HG03025 (cell line): ENCODE measurements at regions not wholly inside any gene's neighbourhood (a gene's known extent, or its start where the extent isn't known, plus 50 kb on each side); places are given as distances from the start of the nearest gene placed in this dataset.

ENCODE experiments used
- ATAC-seq: cut with Tn5 transposase; IDR thresholded peaks from one replicate; pipeline ENCODE4 v1.9.1; 2021; ENCODE audit warnings: mild to moderate bottlenecking, moderate library complexity; ENCODE audit not compliant: unreplicated experiment, low FRiP score

DNA sequence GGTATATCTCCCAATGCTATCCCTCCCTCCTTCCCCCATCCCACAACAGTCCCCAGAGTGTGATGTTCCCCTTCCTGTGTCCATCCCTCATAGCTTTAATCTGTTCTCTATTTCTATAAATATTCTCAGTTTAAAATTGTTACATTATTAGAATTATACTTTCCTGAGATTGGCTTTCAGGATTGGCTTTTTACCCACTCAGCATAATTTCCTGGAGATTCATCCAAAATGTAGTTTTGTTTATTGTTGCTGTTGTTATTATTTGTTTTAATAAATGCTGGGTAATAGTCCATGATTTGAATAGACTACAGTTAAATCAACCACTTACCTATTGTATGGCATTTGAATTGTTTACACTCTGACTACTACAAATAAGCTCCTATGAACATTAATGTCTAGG lies 936.4 kb downstream of the FAT4 start:
- no peak for ATAC-seq

DNA sequence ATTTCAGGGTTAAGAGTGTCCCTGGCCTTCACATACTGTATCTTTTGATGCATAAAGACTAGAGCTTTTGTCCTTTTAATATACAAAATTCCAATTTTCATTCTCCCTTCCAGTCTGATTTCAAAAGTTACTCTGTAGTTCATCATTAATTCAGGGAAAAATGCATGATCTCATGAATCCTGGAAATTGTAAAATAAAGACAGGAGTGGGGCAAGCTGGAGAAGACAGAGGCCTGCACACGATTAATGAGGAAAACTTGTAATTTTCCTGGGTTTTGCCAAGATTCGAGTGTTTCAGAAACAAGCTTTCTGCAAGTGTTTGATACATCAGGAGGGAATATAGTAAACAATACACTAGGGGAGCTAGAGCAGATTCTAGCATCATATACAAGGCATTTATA lies 947.9 kb downstream of the FAT4 start:
- no peak for ATAC-seq

DNA sequence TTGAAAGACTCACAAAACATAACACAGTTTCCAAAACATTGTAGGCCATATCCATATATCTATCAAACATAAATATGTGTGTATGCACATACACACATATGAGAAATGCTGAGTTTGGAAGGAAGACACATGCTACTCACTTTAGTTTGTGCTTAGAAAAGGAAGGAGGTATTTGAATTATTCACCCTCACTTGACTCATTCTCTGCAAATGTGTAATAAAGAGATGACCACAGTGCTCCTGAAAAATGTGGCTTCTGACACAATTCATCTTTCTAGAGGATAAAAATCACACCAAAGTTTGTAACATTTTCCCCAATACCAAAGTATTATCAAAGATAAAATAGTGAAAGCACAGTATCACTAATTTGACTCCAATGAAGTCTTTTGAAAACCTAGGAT lies 950.1 kb downstream of the FAT4 start:
- ATAC-seq: no peak

DNA sequence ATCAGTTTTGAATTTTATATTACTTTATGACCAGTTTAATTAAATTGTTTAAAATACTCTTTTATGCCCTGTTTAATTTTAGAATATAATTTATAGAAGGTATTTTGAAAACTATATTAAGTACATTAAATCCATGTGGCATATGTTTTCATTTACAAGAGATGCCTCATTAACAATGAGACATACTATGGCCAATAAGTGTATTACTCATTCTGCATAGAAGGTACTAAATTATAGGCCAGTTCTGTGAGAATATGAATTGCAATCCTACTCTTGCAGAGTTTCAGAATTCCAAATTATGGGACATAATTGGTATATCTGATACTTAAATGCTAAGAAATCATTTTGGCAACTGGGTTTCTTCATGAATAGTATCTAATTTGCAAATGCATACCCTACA lies 951.1 kb downstream of the FAT4 start:
- no peak for ATAC-seq

DNA sequence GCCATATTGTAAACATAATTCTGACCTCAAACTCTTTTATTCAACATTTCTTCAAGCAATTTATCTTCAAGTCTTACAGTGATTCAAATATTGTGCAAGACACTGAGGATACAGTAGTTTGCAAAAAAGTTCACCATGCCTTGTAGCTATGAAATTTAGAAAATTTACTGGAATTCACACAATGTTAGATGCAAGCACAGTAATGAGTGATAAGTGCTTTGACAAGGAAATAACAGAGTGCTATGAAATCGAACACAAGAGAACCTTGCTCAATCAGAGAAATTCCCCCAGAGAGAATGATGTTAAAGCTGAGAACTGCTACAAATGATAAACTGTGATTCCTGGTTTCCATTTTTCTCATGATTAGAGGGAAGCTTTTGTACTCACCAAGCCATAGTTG lies 952.9 kb downstream of the FAT4 start:
- ATAC-seq: no peak

DNA sequence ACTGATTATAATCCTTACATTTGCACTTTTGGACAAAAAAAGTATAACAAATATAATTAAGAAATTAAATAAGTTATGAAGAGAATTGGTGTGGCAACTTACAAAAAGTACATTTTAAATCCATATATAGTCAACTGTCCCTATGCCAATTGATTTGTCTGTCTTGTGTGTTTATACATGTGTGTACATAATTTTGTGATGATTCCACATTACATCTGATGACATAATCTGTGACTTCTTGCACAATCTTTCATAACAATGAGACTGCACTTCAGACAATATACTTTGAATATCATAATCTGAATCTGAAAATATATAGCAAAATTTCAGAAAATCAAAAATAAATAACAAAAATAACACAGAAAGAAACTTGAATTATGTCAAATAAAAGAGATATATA lies 953.4 kb downstream of the FAT4 start:
- ATAC-seq: no peak

DNA sequence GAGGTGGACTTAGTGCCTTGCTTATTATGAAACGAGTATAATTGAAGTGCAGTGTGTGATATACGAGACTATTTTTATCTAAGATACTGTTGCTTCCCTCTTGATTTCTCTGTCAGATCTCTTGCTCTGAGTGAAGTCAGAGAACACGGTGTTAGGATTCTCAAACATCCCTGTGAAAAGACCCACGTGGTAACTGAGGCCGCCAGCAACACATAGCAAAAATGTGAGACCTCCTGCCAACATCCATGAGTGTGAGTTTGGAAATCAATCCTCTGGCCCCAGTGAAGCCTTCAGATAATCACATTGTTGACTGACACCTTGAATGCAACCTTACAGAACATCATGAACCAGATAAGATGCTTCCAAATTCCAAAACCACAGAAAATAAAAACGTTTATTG lies 954.4 kb downstream of the FAT4 start:
- ATAC-seq: no peak

DNA sequence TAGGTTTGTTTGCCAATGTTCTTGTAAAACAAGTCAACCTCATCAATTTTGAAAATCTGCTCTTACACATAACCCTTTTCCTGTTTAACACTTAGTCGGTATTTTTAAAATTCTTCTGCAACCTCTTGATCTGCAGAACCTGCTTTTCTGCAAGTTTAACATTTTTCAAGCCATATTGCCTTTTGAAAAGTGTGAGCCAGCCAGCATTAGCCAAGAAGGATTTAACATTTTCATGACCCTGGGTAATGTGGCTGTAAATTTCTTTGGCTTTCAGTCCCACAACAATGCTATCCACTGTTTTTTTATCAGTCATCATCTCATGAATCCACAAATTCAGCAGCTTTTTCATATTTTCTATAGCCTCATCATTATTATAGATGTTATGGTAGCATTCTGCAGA lies 956.5 kb downstream of the FAT4 start:
- no peak for ATAC-seq

DNA sequence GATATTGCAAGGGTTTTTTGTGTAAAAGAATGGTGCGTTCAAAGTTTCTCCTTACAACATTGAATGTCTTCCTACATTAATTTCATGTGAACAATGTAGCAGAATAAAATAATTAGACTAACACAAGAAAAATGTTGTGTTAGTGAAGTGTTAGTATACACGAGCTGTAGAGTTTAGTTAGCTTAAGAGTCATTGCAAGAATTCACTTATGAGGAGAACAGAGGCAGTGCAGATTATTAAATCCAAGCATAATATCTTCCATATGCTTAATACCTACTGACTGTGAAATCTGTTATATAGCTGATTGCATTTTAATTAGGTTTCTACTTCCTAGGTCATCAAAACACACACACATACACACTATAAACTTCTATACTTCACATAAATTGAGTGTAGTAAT lies 959.0 kb downstream of the FAT4 start:
- no peak for ATAC-seq

DNA sequence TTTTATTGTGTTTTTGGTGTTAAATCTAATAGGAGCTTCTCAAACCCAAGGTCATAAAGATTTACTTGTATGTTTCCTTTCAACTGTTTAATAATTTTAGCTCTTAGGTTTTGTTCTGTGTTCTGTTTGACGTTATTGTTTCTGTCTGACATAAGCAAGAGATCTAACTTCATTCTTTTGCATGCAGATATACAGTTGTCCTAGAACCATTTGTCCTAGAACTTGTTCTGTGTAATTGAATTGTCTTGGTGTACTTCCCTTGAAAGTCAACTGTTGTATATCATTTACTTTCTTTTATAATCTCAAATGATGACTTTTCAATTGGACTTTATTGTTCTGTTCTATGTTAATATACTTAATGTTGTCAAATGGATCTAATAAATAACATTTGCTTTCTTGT lies 977.1 kb downstream of the FAT4 start:
- no peak for ATAC-seq

DNA sequence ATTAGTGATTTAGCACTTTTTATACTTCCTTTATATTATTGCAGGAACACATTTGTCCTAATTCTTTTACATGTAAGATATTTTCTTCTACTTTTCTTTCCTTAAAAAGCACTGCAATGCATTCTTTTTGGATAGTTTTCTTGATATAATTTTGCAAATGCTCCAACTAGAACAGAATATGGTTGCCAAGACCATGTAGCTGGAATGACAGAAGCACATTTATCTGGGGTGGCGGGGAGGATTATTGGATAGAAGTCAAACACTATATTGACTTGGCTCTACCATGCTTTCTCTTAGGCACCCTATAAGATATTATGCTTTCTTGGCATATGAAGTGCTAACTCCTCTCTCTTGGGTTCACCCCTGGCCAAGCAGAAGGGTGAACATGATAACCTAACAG lies 983.5 kb downstream of the FAT4 start:
- no peak for ATAC-seq

DNA sequence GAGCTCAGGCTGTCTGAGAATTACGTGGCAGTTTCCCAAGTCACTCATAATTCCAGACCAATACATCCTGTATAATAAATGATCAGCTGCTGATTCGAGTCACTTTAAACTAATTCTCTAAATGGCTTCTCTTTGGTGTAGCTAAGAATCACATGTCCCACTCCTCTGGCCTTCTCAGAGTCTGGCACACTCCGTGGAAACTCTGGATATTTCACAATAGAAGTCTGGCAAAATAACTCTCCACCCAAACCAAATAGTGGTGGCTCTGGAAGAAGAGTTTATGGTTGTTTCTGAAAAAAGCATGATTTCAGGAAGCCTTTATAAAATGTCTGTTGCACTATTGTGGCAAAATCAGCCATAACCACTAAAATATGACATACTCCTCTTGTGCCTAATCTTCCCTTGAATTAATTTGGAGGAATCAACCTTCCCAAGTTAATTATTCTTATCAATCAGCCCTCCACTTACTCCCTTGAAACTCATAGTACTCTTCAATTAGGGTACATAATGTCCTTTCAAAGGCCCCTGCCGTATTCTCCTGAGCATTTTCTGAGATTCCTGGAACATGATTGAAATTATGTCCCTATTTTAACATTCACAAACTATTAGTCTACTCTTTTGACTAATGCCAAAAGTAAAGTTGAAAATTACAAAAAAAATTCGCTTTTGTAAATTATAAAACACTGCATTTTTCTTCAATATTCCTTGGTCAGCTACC lies 991.6 kb downstream of the FAT4 start:
- ATAC-seq: no peak

DNA sequence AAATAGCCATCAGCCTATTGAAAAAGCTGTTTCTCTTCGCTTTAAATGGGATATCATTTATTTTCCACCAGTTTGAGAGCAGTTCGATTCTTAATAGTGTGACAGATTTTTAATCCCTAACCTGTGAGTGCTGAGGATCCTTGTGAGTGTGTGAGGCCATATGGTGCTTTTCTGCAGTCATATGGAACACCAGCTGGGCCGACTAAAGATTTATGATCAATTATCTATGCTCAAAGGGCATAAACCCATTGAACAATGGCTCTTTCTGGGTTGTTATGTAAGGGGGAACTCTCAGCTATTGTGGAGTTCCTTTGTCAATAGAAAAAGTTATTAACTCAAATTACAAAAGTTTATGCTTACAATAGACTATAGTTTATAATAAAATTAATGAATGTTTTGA lies 1003.6 kb downstream of the FAT4 start:
- no peak for ATAC-seq

DNA sequence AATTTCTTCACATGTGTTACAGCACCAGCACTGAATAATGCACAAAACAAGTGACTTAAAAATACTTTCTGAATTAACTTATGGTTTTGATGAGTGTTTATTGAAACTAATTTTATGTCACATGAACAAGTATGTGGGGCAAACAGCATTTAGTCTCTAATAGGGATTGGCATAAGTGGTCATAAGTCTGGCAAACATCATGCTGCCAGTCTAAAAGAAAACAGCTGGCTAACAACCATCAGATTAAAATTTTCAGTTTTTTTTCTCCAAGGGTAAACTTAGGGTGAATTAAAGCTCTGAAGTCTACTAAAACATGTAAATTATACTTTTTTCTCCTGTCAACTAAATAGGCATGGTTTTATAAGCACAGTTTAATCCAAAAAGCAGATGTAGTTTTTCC lies 1014.2 kb downstream of the FAT4 start:
- no peak for ATAC-seq

DNA sequence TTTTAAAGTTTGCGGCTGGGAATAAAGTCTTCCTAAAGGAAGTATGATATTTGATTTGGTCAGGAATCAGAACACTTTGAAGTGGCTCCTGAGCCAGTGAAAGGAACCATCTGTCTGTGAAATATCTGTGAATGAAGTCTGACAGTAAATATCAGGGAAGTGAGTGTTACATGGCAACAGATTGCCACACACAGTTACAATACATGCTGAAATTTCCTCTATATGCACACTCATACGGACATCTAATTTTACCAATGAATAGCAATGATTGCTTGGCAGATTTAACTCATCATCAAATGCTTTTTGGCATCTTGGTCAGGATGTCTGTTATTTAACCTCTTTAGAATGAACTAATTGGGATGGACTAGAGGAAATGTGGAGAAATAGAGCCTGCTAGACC lies 1023.8 kb downstream of the FAT4 start:
- ATAC-seq: no peak

DNA sequence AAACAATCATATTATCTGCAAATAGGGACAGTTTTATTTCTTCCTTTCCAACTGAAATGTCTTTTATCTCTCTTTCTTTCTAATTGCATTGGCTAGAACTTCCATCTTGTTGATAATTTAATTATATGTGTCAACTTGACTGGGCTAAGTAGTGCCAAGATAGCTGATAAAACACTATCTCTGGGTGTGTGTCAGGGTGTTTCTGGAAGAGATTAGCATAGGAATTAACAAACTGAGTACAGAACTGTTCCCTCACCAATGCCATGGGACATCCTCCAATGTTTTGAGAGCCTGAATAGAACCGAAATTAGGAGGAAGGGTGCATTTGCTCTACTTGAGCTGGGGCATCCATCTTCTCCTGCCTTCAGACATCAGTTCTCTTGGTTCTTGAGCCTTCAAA lies 1027.2 kb downstream of the FAT4 start:
- no peak for ATAC-seq

DNA sequence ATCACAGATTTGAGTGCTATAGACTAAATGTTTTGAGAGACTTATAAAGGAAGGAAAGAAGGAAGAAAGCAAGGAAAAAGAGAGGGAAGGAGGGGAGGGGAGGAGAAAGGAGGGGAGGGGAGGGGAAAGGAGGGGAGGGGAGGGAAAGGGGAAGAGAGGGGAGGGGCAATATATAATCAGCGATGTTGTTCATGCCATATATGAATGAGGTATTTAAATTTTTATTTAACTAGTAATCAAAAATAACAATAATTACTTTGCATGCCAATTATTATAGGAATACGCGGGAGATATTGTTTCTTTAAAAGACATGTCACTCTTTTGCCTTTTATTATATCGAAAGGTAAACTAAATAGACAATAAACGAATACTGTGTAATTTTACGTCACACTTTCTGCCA lies 1029.7 kb downstream of the FAT4 start:
- no peak for ATAC-seq

DNA sequence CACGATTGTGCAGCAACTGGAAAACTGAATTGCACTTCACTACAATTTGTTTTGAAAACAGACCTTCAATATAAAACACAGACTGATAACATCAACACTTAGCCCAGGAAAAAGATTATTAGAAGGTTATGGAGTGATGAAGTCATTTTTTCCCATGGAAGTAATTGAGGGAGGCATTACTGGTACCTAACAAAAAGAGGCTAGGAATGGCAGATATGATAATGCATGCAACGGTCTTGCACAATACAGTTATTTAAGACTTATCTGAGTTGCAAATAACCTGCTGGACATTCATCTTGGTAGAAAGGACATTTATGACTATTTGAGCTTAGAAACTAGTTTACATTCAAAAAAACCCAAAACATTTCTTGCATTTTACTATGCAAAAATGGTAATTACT lies 1031.9 kb downstream of the FAT4 start:
- no peak for ATAC-seq

DNA sequence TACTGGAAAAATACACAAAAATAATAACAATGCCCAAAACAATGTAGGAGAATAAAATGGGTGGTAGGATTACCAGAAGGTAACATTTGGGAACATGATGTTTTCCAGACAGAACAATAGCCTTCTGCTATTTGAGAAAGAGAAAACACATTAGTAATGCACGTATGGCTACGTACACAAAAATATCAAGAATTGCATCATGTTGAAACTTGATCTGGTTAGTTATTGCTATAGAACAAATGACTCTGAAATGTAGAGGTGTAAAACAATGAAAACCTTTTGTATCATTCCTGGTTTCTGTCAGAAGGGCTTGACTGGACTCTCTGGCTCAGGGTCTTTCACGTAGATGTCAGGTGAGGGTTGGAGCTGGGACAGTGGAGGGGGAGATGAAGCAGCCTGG lies 1040.0 kb downstream of the FAT4 start:
- ATAC-seq: no peak

DNA sequence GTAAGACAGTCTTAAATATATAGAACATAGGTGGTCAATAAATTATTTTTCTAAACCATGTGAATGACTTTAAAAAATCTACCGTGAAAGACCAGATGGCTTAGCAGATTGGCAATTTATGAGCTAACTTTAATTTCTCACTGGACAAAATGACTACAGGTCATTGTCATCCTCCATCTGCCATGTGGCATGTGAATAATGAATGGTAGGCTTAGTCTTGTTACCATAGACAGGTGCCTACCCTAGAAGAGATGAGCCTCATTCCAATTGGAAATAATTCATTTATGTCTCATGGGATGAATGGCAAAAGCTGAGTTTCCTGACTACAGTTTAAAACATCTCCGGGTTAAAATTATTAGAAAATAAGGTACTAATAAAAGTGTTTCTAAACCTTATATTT lies 1043.3 kb downstream of the FAT4 start:
- ATAC-seq: no peak

DNA sequence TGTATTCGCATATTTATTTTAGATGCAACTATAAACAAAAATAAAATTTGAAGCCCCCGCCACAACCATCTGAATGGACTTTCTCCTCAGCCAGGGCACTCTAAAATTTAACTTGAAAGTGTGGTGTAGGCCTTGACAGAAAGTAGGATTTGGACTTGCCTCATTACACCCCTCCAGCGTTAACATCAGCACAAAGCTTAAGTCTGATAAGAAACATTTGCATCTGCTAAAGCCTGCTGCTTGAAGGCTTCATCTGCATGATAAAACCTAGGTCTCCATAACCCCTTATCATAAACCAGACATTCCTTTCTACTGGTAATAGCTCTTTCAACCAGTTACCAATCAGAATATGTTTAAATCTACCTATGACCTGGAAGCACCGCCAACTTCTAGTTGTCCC lies 1046.5 kb downstream of the FAT4 start:
- ATAC-seq: no peak

DNA sequence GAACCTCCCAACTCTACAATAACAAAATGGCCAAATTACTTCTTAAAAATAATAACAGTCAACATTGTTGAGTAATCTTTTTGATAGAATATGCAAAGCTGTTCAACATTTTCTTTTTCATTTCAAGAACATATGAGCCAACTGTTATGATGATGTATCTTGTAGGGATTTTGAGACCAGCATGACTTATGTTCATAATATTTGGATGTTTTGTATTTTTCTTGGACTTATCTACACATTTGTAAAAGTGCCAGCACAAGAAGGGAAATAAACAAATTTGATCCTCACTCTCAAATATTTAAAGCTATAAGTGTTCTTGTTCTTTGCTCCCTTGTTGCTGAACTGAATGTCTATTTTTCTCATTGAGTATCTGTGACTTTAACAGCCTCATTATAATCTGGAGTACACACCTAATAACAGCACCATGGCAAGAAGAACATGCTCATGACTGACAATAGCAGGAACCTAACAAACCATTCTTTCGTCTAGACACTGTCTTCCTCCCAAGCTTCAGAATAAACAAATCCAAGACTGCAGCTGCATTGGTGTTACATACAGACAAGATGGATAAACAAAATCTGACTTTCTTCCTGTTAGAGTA lies 1049.7 kb downstream of the FAT4 start:
- no peak for ATAC-seq

DNA sequence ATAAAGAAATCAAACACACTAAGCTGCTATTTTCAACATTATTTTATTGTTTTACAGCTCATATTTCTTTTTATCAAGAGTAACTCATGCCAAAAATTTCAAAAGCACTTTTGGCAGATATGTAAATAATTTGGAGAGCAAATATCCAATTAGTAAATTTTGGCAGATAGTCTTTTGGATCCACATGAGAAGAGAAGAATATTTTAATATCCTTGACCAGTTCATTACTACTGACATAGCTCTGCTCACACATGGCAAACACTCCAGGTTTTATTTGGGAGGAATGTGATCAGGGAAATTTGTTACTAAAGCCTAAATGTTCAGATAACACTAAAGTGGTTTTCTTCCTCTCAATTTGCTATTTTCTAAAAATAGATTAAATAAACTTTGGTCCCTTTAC lies 1054.3 kb downstream of the FAT4 start:
- no peak for ATAC-seq
